Fibroblast of villous mesenchyme (primary cell): ENCODE measurements at regions not wholly inside any gene's neighbourhood (a gene's known extent, or its start where the extent isn't known, plus 50 kb on each side); places are given as distances from the start of the nearest gene placed in this dataset.

ENCODE experiments used
- DNase-seq: peaks from one replicate; pipeline ENCODE4 v3.0.0-alpha.2; 2010; ENCODE audit warnings: low read depth
- H3K4me3 ChIP-seq: 2 replicates; pipeline ENCODE4 v1.5.1; 2011; ENCODE audit warnings: low read depth, mild to moderate bottlenecking, low read length
- TF ChIP-seq, protein P1 (sequence below): IDR thresholded peaks from 2 replicates; pipeline ENCODE4 v1.5.1; 2012; ENCODE audit warnings: low read depth, mild to moderate bottlenecking, low read length; ENCODE audit not compliant: insufficient read depth

DNA sequence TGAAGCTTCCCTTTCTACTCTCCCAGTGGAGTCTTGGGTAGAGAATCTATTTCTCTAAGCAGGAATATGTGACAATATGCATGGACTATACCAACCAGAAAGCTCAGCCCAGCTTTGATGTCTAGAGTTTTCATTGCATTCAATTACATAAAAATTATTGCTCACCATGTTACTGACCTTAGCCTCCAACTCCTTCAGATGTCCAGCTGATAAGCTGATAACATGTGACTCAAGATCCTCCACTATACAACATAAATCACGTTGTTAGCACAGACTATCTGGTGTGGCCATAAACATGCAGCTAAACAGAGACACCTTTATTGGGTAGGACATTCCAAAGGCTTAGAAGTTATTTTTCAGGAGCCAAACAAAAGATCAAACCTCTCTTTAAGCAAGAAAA is 1168.2 kb downstream of the CDH12 start:
- DNase-seq: no peak
- H3K4me3 ChIP-seq: no peak overlapping the region
- TF ChIP-seq, protein P1, sequence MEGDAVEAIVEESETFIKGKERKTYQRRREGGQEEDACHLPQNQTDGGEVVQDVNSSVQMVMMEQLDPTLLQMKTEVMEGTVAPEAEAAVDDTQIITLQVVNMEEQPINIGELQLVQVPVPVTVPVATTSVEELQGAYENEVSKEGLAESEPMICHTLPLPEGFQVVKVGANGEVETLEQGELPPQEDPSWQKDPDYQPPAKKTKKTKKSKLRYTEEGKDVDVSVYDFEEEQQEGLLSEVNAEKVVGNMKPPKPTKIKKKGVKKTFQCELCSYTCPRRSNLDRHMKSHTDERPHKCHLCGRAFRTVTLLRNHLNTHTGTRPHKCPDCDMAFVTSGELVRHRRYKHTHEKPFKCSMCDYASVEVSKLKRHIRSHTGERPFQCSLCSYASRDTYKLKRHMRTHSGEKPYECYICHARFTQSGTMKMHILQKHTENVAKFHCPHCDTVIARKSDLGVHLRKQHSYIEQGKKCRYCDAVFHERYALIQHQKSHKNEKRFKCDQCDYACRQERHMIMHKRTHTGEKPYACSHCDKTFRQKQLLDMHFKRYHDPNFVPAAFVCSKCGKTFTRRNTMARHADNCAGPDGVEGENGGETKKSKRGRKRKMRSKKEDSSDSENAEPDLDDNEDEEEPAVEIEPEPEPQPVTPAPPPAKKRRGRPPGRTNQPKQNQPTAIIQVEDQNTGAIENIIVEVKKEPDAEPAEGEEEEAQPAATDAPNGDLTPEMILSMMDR: no peak

DNA sequence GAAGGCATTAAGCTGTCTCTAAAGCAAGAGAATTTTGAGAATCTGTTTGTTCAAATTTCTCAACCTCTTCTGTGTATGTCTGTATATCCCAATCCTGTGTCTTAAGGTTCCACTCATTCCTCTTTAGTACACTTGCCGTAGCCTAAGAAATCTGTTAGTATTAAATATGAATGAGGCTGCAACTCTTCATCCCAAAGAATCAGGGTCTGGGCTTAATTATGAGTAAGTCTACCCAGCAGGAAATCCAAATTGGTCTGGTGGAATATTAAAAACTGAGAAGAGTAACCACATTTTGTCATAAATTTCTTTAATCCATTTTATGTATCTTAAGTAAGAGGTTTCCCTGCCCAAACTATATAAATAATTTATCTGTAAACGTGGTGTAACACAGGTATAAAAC is 1171.2 kb downstream of the CDH12 start:
- no peak overlapping the region for H3K4me3 ChIP-seq
- TF ChIP-seq, protein P1: no peak
- no peak for DNase-seq

DNA sequence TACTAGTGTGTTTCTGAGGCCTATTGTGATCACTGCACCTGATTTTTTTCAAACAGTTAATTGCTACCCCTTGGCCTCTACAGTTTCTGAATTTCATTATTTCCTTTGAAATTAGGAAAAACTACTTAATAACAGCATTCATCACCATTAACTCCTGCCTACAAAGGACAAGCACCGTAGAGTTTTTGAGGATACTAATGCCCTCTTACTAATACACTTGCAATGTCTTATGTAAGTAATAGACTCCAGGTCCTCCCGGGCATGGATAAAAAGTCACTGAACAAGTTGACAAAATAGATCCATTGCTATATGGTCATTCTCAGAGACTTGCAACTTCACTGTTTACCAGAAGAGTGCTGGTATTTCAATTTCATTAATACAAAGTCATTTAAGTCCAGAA is 1172.5 kb downstream of the CDH12 start:
- TF ChIP-seq, protein P1: no peak
- DNase-seq: no peak
- H3K4me3 ChIP-seq: no peak overlapping the region

DNA sequence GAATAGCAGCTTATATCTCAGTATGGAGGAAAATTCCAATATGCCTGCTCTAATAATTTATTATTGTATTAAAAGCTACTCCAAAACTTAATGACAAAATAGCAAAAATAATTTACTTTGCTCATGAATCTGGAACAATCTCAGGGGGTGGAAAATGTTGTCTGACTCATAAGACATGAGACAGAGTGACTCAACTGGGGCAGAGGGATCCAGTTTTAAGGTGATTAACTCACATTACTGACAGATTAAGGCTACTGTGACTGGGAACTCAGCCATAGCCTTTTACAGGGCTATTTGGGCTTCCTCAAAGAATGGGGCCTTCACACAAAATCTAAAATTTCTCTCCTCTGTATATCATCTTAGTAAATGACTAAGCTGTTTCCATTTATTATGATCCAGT is 1172.9 kb downstream of the CDH12 start:
- H3K4me3 ChIP-seq: no peak overlapping the region
- TF ChIP-seq, protein P1: no peak
- peak; percentile 23 for DNase-seq

DNA sequence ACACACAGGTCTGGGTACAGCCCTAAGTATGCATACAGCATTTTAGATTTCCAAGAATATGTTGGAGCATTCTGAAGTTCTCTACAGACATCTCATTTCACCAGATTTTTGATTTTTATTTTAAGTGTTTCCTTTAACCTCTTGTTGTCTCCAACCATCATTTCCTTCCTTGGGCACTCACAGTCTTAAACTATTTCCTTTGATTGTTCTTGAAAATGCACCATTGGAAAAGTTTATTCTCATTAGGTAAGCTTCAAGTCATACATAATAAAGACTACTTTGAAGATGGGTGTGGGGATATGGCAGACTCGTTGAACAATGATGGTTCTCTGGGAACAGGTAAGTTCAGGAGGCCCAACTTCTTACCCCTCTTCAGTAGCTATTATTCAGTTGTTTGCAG is 1174.6 kb downstream of the CDH12 start:
- H3K4me3 ChIP-seq: no peak overlapping the region
- no peak for DNase-seq
- TF ChIP-seq, protein P1: no peak

DNA sequence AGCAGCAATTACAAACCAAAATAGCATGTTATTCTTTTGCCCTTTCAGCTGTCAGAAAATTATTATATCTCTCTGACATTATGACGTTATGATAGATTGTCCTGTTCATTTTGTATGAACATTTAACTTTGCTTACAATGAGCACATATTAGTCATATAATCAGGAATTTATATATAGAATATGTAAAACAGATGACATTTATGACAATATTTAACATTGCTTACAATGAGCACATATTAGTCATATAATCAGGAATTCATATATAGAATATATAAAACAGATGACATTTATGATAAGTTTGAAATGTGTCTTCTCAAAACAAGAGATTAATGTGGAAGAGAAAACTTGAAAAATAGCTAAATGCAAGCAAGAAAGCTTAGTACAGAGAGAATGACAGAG is 1180.2 kb downstream of the CDH12 start:
- H3K4me3 ChIP-seq: no peak overlapping the region
- DNase-seq: no peak
- TF ChIP-seq, protein P1: no peak

DNA sequence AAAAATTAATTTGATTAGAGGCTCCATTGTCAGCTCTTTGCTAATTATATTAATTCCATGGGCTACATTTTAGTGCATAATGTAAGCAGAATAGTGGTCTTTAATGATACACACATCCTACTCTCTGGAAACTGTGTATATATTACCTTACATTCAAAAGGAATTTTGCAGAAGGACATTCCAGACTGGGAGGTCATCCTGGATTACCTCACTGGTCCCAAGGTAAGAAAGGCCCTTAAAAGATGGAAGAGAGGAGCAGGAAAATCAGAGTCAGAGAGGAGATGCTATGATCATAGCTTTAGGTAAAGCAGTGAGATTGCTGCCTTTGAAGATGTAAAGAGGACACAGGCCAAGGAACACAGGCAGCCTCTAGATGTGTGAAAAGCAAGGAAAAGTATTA is 1180.8 kb downstream of the CDH12 start:
- DNase-seq: no peak
- TF ChIP-seq, protein P1: no peak
- no peak overlapping the region for H3K4me3 ChIP-seq
